GM21367 (cell line): ENCODE measurements at regions not wholly inside any gene's neighbourhood (a gene's known extent, or its start where the extent isn't known, plus 50 kb on each side); places are given as distances from the start of the nearest gene placed in this dataset.

Experiments used
- ATAC-seq: cut with Tn5 transposase; IDR thresholded peaks from one replicate; pipeline ENCODE4 v1.9.1; 2021; ENCODE audit not compliant: unreplicated experiment

GRCh38 chr5:143506836-143507552 is 103.5 kb upstream of the NR3C1 start:
- no peak for ATAC-seq

- no peak for ATAC-seq
Observed at GRCh38 chr5:143505934-143506333, 102.4 kb upstream of the NR3C1 start.

GRCh38 chr5:143505354-143505753 is 101.9 kb upstream of the NR3C1 start:
- ATAC-seq: no peak

GRCh38 chr5:143501310-143502044 is 98.0 kb upstream of the NR3C1 start:
- no peak for ATAC-seq

- no peak for ATAC-seq
Observed at GRCh38 chr5:143499480-143500114, 96.1 kb upstream of the NR3C1 start.

GRCh38 chr5:143498821-143499220 is 95.3 kb upstream of the NR3C1 start:
- ATAC-seq: no peak

- no peak for ATAC-seq
Observed at GRCh38 chr5:143497749-143498148, 94.3 kb upstream of the NR3C1 start.

- no peak for ATAC-seq
Observed at GRCh38 chr5:143496943-143497342, 93.5 kb upstream of the NR3C1 start.

GRCh38 chr5:143495821-143496275 is 92.4 kb upstream of the NR3C1 start:
- ATAC-seq: no peak

- ATAC-seq: no peak
Observed at GRCh38 chr5:143495110-143495509, 91.6 kb upstream of the NR3C1 start.

GRCh38 chr5:143494595-143494994 is 91.1 kb upstream of the NR3C1 start:
- ATAC-seq: no peak

- no peak for ATAC-seq
Observed at GRCh38 chr5:143494162-143494561, 90.7 kb upstream of the NR3C1 start.

GRCh38 chr5:143492783-143493182 is 89.3 kb upstream of the NR3C1 start:
- no peak for ATAC-seq

- no peak for ATAC-seq
Observed at GRCh38 chr5:143491646-143492045, 88.2 kb upstream of the NR3C1 start.

- ATAC-seq: no peak
Observed at GRCh38 chr5:143488381-143488780, 84.9 kb upstream of the NR3C1 start.

- ATAC-seq: no peak
Observed at GRCh38 chr5:143484601-143485000, 81.1 kb upstream of the NR3C1 start.

GRCh38 chr5:143481697-143482531 is 78.4 kb upstream of the NR3C1 start:
- no peak for ATAC-seq

GRCh38 chr5:143480001-143480400 is 76.5 kb upstream of the NR3C1 start:
- ATAC-seq: no peak

- no peak for ATAC-seq
Observed at GRCh38 chr5:143479394-143479793, 75.9 kb upstream of the NR3C1 start.

- ATAC-seq: no peak
Observed at GRCh38 chr5:143476601-143477211, 73.2 kb upstream of the NR3C1 start.

GRCh38 chr5:143474616-143475015 is 71.1 kb upstream of the NR3C1 start:
- no peak for ATAC-seq
